HG03066 (cell line): ENCODE measurements at regions not wholly inside any gene's neighbourhood (a gene's known extent, or its start where the extent isn't known, plus 50 kb on each side); places are given as distances from the start of the nearest gene placed in this dataset.
"Not testable (repeated sequence)": the region's sequence is repeated elsewhere in the genome, so short reads cannot be mapped to it uniquely, and the experiment has no call there.

Experiments
- ATAC-seq: cut with Tn5 transposase; IDR thresholded peaks from one replicate; pipeline ENCODE4 v1.9.1; 2021; ENCODE audit warnings: low read depth; ENCODE audit not compliant: unreplicated experiment

- no peak for ATAC-seq
Measured at GRCh38 chr2:175372704-175373701, 191.5 kb upstream of the ATP5MC3 start.

GRCh38 chr2:175371378-175371777, 189.9 kb upstream of the ATP5MC3 start:
- no peak for ATAC-seq

GRCh38 chr2:175366815-175367214, 185.3 kb upstream of the ATP5MC3 start:
- ATAC-seq: no peak

- no peak for ATAC-seq
Measured at GRCh38 chr2:175363699-175364098, 182.2 kb upstream of the ATP5MC3 start.

- no peak for ATAC-seq
Measured at GRCh38 chr2:175362331-175362730, 180.8 kb upstream of the ATP5MC3 start.

- ATAC-seq: no peak
Measured at GRCh38 chr2:175359710-175360109, 178.2 kb upstream of the ATP5MC3 start.

GRCh38 chr2:175356901-175357300, 175.4 kb upstream of the ATP5MC3 start:
- ATAC-seq: no peak

GRCh38 chr2:175355246-175355645, 173.7 kb upstream of the ATP5MC3 start:
- no peak for ATAC-seq

- no peak for ATAC-seq
Measured at GRCh38 chr2:175353275-175353674, 171.8 kb upstream of the ATP5MC3 start.

- no peak for ATAC-seq
Measured at GRCh38 chr2:175351512-175351911, 170.0 kb upstream of the ATP5MC3 start.

- no peak for ATAC-seq
Measured at GRCh38 chr2:175350105-175350504, 168.6 kb upstream of the ATP5MC3 start.

- ATAC-seq: no peak
Measured at GRCh38 chr2:175342085-175342484, 160.6 kb upstream of the ATP5MC3 start.

GRCh38 chr2:175330195-175330594, 148.7 kb upstream of the ATP5MC3 start:
- ATAC-seq: no peak

GRCh38 chr2:175326801-175327200, 145.3 kb upstream of the ATP5MC3 start:
- ATAC-seq: no peak

GRCh38 chr2:175326164-175326563, 144.7 kb upstream of the ATP5MC3 start:
- ATAC-seq: not testable (repeated sequence)

GRCh38 chr2:175323162-175323561, 141.7 kb upstream of the ATP5MC3 start:
- no peak for ATAC-seq

GRCh38 chr2:175318542-175318941, 137.0 kb upstream of the ATP5MC3 start:
- ATAC-seq: no peak

GRCh38 chr2:175317751-175318150, 136.2 kb upstream of the ATP5MC3 start:
- no peak for ATAC-seq

GRCh38 chr2:175312137-175312536, 130.6 kb upstream of the ATP5MC3 start:
- ATAC-seq: no peak

- no peak for ATAC-seq
Measured at GRCh38 chr2:175310813-175311504, 129.4 kb upstream of the ATP5MC3 start.

- no peak for ATAC-seq
Measured at GRCh38 chr2:175309799-175310198, 128.3 kb upstream of the ATP5MC3 start.

GRCh38 chr2:175308005-175308404, 126.5 kb upstream of the ATP5MC3 start:
- ATAC-seq: no peak
